Muscle layer of duodenum (tissue), 2 donors: ENCODE measurements at regions not wholly inside any gene's neighbourhood (a gene's known extent, or its start where the extent isn't known, plus 50 kb on each side); places are given as distances from the start of the nearest gene placed in this dataset.
"Not testable (repeated sequence)": the region's sequence is repeated elsewhere in the genome, so short reads cannot be mapped to it uniquely, and the experiment has no call there.

Experiments used
- H3K27ac ChIP-seq: one replicate; pipeline ENCODE4 v1.7.0; 2013; ENCODE audit warnings: mild to moderate bottlenecking, low read length
- H3K27me3 ChIP-seq: one replicate; pipeline ENCODE4 v1.7.0; 2013; ENCODE audit warnings: low read depth, mild to moderate bottlenecking, control low read depth, low read length
- H3K36me3 ChIP-seq, 2 donors: one replicate each; pipeline ENCODE4 v1.7.0; 2013; ENCODE audit warnings: low read length in 2 of 2, control low read depth in 1 of 2, mild to moderate bottlenecking in 1 of 2; ENCODE audit not compliant: insufficient read depth in 2 of 2, control insufficient read depth in 1 of 2
- H3K4me1 ChIP-seq, 2 donors: one replicate each; pipeline ENCODE4 v1.7.0; 2013; ENCODE audit warnings: low read length in 2 of 2, mild to moderate bottlenecking in 2 of 2, control low read depth in 1 of 2, moderate library complexity in 1 of 2; ENCODE audit not compliant: insufficient read depth in 2 of 2, control insufficient read depth in 1 of 2
- H3K4me3 ChIP-seq, 2 donors: one replicate each; pipeline ENCODE4 v1.7.0; 2013; ENCODE audit warnings: low read length in 2 of 2, low read depth in 1 of 2, mild to moderate bottlenecking in 1 of 2
- H3K9me3 ChIP-seq, 2 donors: one replicate each; pipeline ENCODE4 v1.7.0; 2013; ENCODE audit warnings: low read length in 2 of 2, control low read depth in 1 of 2, mild to moderate bottlenecking in 1 of 2; ENCODE audit not compliant: control insufficient read depth in 1 of 2
- donor health status: healthy.

DNA sequence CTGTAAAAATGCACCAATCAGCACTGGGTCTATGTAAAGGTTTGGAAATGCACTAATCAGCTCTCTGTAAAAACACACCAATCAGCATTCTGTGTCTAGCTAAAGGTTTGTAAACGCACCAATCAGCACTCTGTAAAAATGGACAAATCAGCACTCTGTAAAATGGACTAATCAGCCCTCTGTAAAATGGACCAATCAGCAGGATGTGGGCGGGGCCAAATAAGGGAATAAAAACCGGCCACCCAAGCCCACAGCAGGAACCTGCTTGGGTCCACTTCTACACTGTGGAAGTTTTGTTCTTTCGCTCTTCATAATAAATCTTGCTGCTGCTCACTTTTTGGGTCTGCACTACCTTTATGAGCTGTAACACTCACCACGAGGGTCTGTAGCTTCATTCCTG lies 101.0 kb downstream of the SMC2 start:
- H3K27ac ChIP-seq, H3K9me3 ChIP-seq, H3K36me3 ChIP-seq, H3K27me3 ChIP-seq, H3K4me3 ChIP-seq, H3K4me1 ChIP-seq: not testable (repeated sequence)

DNA sequence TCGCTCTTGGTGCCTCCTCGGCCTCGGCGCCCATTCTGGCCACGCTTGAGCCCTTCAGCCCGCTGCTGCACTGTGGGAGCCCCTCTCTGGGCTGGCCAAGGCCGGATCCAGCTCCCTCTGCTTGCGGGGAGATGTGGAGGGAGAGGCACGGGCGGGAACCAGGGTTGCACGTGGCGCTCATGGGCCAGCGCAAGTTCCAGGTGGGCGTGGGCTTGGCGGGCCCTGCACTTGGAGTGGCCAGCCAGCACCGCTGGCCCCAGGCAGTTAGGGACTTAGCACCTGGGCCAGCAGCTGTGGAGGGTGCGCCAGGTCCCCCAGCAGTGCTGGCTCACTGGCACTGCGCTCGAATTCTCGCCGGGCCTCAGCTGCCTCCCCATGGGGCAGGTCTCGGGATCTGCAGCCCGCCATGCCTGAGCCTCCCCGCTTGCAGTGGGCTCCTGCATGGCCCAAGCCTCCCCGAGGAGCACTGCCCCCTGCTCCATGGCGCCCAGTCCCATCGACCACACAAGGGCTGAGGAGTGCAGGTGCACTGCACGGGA lies 106.4 kb downstream of the SMC2 start:
- Histone ChIP-seq H3K9me3 (peaks cover 0 to 3% of the 10 kb centered on the region in 2 donors), H3K27me3 (no peaks in the 10 kb centered on the region), H3K4me3 (no peak overlapping the region), H3K36me3 (no peaks in the 10 kb centered on the region), H3K27ac (no peak overlapping the region), H3K4me1 (no peaks in the 10 kb centered on the region)

DNA sequence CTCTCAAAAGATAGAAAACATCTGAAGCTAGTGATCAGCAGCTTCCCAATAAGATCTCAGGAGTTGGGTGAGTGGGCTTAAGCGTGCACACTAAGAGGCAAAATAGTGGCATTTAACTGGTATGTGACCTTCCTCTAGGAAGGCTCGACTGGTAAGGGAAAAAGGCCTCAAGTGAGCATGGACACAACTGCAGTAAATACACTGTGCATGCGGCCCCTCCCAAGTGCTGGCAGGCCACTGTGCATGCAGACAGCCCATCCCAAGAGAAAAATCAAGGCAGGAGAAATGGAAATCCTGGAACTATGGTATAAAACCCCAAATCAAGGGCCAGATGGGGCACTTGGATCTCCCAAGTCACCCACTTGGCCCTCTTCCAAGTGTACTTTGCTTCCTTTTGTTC lies 112.7 kb downstream of the SMC2 start:
- no peaks in the 10 kb centered on the region for H3K9me3 ChIP-seq
- H3K36me3 ChIP-seq = no peaks in the 10 kb centered on the region
- H3K27ac ChIP-seq = no peak overlapping the region
- no peaks in the 10 kb centered on the region for H3K4me1 ChIP-seq
- H3K4me3 ChIP-seq = no peak overlapping the region
- H3K27me3 ChIP-seq = no peaks in the 10 kb centered on the region

DNA sequence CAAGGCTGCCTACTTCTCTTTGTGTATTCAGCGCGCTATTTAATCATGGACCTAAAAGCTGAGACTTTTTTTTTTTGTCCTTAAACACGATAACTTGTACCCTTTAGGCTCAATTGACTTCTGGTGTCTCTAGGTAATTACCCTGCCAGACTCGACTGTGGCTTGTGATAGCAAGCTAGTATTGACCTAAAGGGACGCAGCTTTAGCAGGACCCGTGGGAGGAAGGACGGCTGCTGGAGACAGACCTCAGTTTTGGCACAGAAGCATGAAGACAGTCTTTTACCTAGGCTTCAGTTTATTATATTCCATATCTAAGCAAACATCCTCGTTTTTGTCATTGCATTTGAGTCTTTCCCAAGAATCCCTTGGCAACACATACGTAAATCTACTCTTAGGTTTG lies 115.3 kb downstream of the SMC2 start:
- Histone ChIP-seq H3K4me1 (no peaks in the 10 kb centered on the region), H3K36me3 (no peaks in the 10 kb centered on the region), H3K27ac (no peak overlapping the region), H3K27me3 (no peaks in the 10 kb centered on the region), H3K9me3 (no peaks in the 10 kb centered on the region), H3K4me3 (no peak overlapping the region)

DNA sequence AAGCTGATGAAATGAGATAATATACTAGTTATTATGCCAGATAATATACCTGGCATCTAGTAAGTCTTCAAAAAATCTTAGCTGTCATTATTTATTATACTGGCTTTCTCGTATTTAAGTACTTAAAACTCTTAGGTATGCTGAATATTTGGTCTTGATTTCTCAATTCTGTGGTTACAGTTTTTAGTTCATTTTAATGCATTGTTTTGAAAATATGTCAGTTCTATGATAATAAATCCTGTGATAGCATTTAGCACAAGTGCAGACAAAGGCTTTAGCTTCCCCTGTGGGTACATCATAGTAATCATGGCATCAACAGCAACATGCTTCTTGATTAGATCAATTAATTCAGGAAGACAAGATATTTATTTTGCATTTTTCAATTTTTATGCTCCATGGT lies 133.0 kb downstream of the SMC2 start:
- no peaks in the 10 kb centered on the region for H3K9me3 ChIP-seq
- no peaks in the 10 kb centered on the region for H3K36me3 ChIP-seq
- no peaks in the 10 kb centered on the region for H3K4me1 ChIP-seq
- H3K27me3 ChIP-seq = no peaks in the 10 kb centered on the region
- no peak overlapping the region for H3K4me3 ChIP-seq
- H3K27ac ChIP-seq = no peak overlapping the region

DNA sequence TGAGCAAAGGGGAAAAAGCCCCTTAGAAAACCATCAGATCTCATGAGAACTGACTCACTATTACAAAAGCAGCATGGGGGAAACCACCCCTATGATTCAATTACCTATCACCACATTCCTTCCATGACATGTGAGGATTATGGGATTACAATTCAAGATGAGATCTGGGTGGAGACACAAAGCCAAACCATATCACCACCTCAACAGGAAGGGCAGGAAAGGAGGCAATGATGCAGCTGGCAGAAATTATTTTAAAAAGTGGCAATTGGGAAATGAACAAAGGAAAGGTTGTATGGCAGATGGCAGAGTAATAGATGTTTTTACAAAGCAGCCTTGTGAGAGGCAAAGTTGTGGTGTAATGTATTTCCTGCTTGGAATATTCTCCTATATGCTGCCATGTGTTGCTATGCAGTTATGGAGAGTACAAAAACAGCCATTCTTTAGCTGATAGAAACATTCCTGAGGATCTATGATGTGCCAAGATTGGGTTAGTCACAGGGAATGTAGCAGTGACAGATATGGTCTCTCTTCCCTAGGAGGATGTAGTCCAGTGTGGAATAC lies 138.8 kb downstream of the SMC2 start:
- Histone ChIP-seq H3K27ac (no peak overlapping the region), H3K36me3 (no peaks in the 10 kb centered on the region), H3K9me3 (no peaks in the 10 kb centered on the region), H3K27me3 (no peaks in the 10 kb centered on the region), H3K4me3 (no peak overlapping the region), H3K4me1 (no peaks in the 10 kb centered on the region)

DNA sequence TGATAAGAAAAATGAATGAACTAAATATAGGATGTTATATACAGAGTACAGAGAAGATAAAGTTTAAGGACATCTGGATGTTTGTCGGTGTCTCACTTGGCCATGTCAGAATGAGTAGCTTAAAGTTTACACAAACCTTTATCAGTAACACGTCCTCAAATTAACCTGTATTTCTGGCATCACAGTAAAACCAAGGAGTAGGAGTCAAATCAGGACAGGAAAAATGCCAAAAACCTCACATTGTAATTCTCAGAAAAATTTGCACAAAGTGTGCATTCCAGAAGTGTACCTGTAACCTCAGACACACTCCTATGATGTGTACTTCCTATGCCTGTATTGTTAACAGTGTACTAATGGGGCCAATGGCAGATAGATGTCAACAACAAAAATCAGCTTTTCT lies 139.3 kb downstream of the SMC2 start:
- Histone ChIP-seq H3K27me3 (no peaks in the 10 kb centered on the region), H3K36me3 (no peaks in the 10 kb centered on the region), H3K27ac (no peak overlapping the region)

DNA sequence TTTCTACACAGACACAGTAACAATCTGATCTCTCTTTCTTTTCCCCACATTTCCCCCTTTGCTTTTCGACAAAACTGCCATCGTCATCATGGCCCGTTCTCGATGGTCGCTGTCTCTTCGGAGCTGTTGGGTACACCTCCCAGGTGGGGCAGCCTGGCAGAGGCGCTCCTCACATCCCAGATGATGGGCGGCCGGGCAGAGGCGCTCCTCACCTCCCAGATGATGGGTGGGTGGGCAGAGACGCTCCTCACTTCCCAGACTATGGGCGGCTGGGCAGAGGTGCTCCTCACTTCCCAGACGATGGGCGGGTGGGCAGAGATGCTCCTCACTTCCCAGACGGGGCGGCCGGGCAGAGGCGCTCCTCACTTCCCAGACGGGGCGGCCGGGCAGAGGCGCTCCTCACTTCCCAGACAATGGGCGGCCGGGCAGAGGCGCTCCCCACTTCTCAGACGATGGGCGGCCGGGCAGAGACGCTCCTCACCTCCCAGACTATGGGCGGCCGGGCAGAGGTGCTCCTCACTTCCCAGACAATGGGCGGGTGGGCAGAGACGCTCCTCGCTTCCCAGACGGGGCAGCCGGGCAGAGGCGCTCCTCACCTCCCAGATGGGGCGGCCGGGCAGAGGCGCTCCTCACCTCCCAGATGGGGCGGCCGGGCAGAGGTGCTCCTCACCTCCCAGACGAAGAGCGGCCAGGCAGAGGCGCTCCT lies 140.7 kb downstream of the SMC2 start:
- not testable (repeated sequence) for H3K36me3 ChIP-seq, H3K27me3 ChIP-seq, H3K27ac ChIP-seq, H3K9me3 ChIP-seq, H3K4me3 ChIP-seq, H3K4me1 ChIP-seq

More for the DNA sequence above, 139.3 kb downstream of the SMC2 start:
- H3K9me3 ChIP-seq = no peaks in the 10 kb centered on the region
- no peak overlapping the region for H3K4me3 ChIP-seq
- no peaks in the 10 kb centered on the region for H3K4me1 ChIP-seq

DNA sequence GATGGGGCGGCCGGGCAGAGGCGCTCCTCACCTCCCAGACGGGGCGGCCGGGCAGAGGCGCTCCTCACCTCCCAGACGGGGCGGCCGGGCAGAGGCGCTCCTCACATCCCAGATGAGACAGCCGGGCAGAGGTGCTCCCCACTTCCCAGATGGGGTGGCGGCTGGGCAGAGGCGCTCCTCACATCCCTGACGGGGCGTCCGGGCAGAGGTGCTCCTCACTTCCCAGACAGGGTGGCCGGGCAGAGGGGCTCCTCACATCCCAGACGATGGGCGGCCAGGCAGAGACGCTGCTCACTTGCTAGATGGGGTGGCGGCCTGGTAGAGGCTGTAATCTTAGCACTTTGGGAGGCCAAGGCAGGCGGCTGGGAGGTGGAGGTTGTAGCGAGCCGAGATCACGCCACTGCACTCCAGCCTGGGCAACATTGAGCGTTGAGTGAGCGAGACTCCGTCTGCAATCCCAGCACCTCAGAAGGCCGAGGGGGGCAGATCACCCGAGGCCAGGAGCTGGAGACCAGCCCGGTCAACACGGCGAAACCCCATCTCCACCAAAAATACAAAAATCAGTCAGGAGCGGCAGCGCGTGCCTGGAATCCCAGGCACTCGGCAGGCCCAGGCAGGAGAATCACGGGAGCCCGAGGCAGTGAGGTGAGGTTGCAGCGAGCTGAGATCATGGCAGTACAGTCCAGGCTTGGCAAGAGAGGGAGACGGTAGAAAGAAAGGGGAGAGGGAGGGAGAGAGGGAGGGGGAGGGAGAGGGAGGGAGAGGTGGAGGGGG lies 141.4 kb downstream of the SMC2 start:
- H3K36me3 ChIP-seq, H3K4me1 ChIP-seq, H3K27ac ChIP-seq, H3K4me3 ChIP-seq, H3K27me3 ChIP-seq, H3K9me3 ChIP-seq: not testable (repeated sequence)

DNA sequence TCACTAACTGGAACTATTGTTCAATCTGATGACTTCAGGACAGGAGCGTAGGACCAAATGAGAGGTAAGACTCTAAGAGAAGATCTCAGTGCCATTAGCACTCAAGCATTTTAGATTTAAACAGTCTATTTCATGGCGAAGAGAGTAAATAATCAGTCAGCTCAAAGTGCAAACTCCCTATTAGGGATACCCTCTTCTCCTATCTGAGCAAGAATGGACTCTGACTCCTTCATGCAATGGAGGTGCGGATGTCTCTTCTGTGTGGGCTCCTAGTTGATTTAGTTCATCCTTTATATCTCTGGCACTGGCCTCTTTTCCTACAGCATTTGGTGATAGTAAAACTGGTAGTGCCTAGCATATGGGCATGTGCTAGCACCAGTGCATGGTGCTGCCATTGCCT lies 144.6 kb downstream of the SMC2 start:
- Histone ChIP-seq H3K4me1 (no peaks in the 10 kb centered on the region), H3K27ac (no peak overlapping the region), H3K9me3 (no peaks in the 10 kb centered on the region), H3K27me3 (no peaks in the 10 kb centered on the region), H3K4me3 (no peak overlapping the region), H3K36me3 (no peaks in the 10 kb centered on the region)

DNA sequence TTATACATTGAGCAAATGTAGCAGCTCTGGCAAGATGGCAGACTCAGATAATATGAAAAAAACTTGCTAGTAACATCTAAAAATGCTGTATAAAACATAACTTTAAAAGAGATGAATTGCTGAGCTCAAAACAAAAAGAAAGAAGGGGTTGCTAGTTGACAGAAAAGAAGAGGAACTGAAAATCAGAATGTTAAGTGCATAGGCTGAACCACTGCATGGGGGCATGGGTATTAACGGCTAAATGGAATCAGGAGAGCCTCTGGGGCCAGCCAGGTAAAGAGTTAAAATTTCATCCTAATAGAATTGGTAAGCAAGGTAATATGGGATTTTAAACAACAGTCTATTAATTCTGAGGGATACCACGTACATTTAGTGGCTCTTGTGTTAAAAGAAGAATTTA lies 146.8 kb downstream of the SMC2 start:
- Histone ChIP-seq H3K36me3 (no peaks in the 10 kb centered on the region), H3K4me1 (no peaks in the 10 kb centered on the region), H3K27me3 (no peaks in the 10 kb centered on the region), H3K9me3 (no peaks in the 10 kb centered on the region), H3K4me3 (no peak overlapping the region), H3K27ac (no peak overlapping the region)
